H1 (cell line): ENCODE measurements at regions not wholly inside any gene's neighbourhood (a gene's known extent, or its start where the extent isn't known, plus 50 kb on each side); places are given as distances from the start of the nearest gene placed in this dataset.

Experiments used
- CTCF ChIA-PET: fragments of 300-600 bp; sonication (Branson Sonifier 250); formaldehyde crosslinking; loops from one replicate; lab custom pipeline; 2021; ENCODE audit not compliant: partially characterized antibody; lab: Charles Lee
- POLR2A ChIA-PET: fragments of 300-600 bp; sonication (Branson Sonifier 250); formaldehyde crosslinking; loops from one replicate; lab custom pipeline; 2021; ENCODE audit warnings: inconsistent platforms; ENCODE audit not compliant: partially characterized antibody; lab: Charles Lee
- DNase-seq, 2 experiments: peaks; one replicate each; pipeline versions ENCODE4 v3.0.0 to v3.0.0-alpha.2; 2010 to 2022; ENCODE audit warnings: low spot score in 2 of 2, low read depth in 1 of 2, mixed read lengths in 1 of 2
- FAIRE-seq: peaks from 2 replicates; lab custom pipeline; 2011; peaks lifted over from hg19 to GRCh38; lab: Jason Lieb, UNC
- H2AFZ ChIP-seq: 2 replicates; pipeline ENCODE4 v1.8.1; 2012; ENCODE audit warnings: low read length, inconsistent platforms
- H2AK5ac ChIP-seq: 2 replicates; pipeline ENCODE4 v1.6.1; 2013; ENCODE audit warnings: low read depth, low read length
- H2BK120ac ChIP-seq: replicated peaks from 2 replicates; pipeline ENCODE3; 2013; ENCODE audit warnings: low read depth, low read length, inconsistent platforms
- H2BK12ac ChIP-seq: 2 replicates; pipeline ENCODE4 v1.6.1; 2013; ENCODE audit warnings: low read depth, low read length
- H2BK15ac ChIP-seq: 2 replicates; pipeline ENCODE4 v1.6.1; 2013; ENCODE audit warnings: low read length
- H2BK20ac ChIP-seq: 2 replicates; pipeline ENCODE4 v1.6.1; 2013; ENCODE audit warnings: low read length
- H2BK5ac ChIP-seq: 2 replicates; pipeline ENCODE4 v1.6.1; 2013; ENCODE audit warnings: low read depth, low read length
- H3K14ac ChIP-seq: 2 replicates; pipeline ENCODE4 v1.6.1; 2013; ENCODE audit warnings: inconsistent platforms; ENCODE audit not compliant: insufficient read length
- H3K18ac ChIP-seq: 2 replicates; pipeline ENCODE4 v1.6.1; 2013; ENCODE audit warnings: low read length; ENCODE audit errors: extremely low read depth
- H3K23ac ChIP-seq: 2 replicates; pipeline ENCODE4 v1.6.1; 2013; ENCODE audit warnings: inconsistent platforms; ENCODE audit not compliant: insufficient read length
- H3K23me2 ChIP-seq: 2 replicates; pipeline ENCODE4 v1.6.1; 2013; ENCODE audit warnings: low read depth, low read length
- H3K27ac ChIP-seq: 2 replicates; pipeline ENCODE4 v1.6.1; 2011; ENCODE audit warnings: low read depth, low read length, inconsistent platforms
- H3K27me3 ChIP-seq, 4 experiments: replicated peaks in 1 of 4; 1 replicate in 1 of 4; 2 replicates in 3 of 4; pipeline versions ENCODE4 v1.6.1 to v1.8.1; 2011 to 2013; ENCODE audit warnings: low read length in 3 of 4, mild to moderate bottlenecking in 3 of 4, inconsistent platforms in 2 of 4, mixed read lengths in 2 of 4, moderate library complexity in 1 of 4; ENCODE audit not compliant: control insufficient read depth in 3 of 4, insufficient read depth in 3 of 4; ENCODE audit errors: extremely low read depth in 1 of 4
- H3K36me3 ChIP-seq, 4 experiments: 2 replicates each; pipeline versions ENCODE4 v1.6.1 to v1.8.1; 2011 to 2013; ENCODE audit warnings: mild to moderate bottlenecking in 4 of 4, low read length in 3 of 4, moderate library complexity in 2 of 4, control low read depth in 1 of 4, inconsistent platforms in 1 of 4; ENCODE audit not compliant: insufficient read depth in 4 of 4, control insufficient read depth in 2 of 4
- H3K4ac ChIP-seq: replicated peaks from 2 replicates; pipeline ENCODE3; 2013; ENCODE audit warnings: low read length, low read depth, mixed read lengths, inconsistent platforms; ENCODE audit not compliant: insufficient read length
- H3K4me1 ChIP-seq, 4 experiments: replicated peaks in 1 of 4; 1 replicate in 1 of 4; 2 replicates in 3 of 4; pipeline versions ENCODE4 v1.6.1 to v1.8.1; 2011 to 2013; ENCODE audit warnings: low read length in 3 of 4, inconsistent platforms in 2 of 4, mixed read lengths in 1 of 4; ENCODE audit not compliant: insufficient read depth in 4 of 4, control insufficient read depth in 3 of 4
- H3K4me2 ChIP-seq, 2 experiments: 2 replicates each; pipeline versions ENCODE4 v1.6.1 to v1.8.1; 2011 to 2013; ENCODE audit warnings: low read depth in 2 of 2, low read length in 2 of 2, control low read depth in 1 of 2, inconsistent platforms in 1 of 2, mild to moderate bottlenecking in 1 of 2; ENCODE audit not compliant: insufficient read depth in 1 of 2
- H3K4me3 ChIP-seq, 4 experiments: fragments of 200-600, 300-600 bp in 1 of 4; sonication (generic), shearing (Covaris generic), sonication (Bioruptor Twin) in 1 of 4; 2 replicates each; pipeline versions ENCODE4 v1.5.1 to v1.8.1; 2011 to 2016; ENCODE audit warnings: low read length in 4 of 4, low read depth in 3 of 4, control low read depth in 2 of 4, inconsistent platforms in 2 of 4, mild to moderate bottlenecking in 2 of 4, mixed read lengths in 1 of 4, moderate library complexity in 1 of 4; ENCODE audit not compliant: insufficient read depth in 2 of 4; ENCODE audit errors: extremely low read depth in 1 of 4
- H3K56ac ChIP-seq: replicated peaks from 2 replicates; pipeline ENCODE3; 2013; ENCODE audit warnings: low read depth, mild to moderate bottlenecking, mixed read lengths, low read length, inconsistent platforms; ENCODE audit not compliant: insufficient read length
- H3K79me1 ChIP-seq: 2 replicates; pipeline ENCODE4 v1.6.1; 2013; ENCODE audit warnings: low read depth, low read length, control low read depth
- H3K79me2 ChIP-seq, 2 experiments: 2 replicates each; pipeline versions ENCODE4 v1.6.1 to v1.8.1; 2012 to 2013; ENCODE audit warnings: low read length in 2 of 2, mild to moderate bottlenecking in 2 of 2, inconsistent platforms in 1 of 2; ENCODE audit not compliant: insufficient read depth in 2 of 2, control insufficient read depth in 1 of 2
- H3K9ac ChIP-seq, 4 experiments: replicated peaks in 1 of 4; 1 replicate in 1 of 4; 2 replicates in 3 of 4; pipeline versions ENCODE4 v1.6.1 to v1.8.1; 2011 to 2013; ENCODE audit warnings: low read depth in 3 of 4, low read length in 3 of 4, control low read depth in 2 of 4, mild to moderate bottlenecking in 2 of 4, moderate library complexity in 2 of 4, inconsistent platforms in 1 of 4; ENCODE audit errors: extremely low read depth in 1 of 4
- H3K9me3 ChIP-seq, 2 experiments: 2 replicates each; pipeline versions ENCODE4 v1.6.1 to v1.8.1; 2012 to 2013; ENCODE audit warnings: mild to moderate bottlenecking in 2 of 2, moderate library complexity in 2 of 2, control low read depth in 1 of 2, inconsistent platforms in 1 of 2, low read depth in 1 of 2, low read length in 1 of 2, mixed read lengths in 1 of 2; ENCODE audit not compliant: insufficient read depth in 2 of 2
- H4K20me1 ChIP-seq, 2 experiments: replicated peaks in 1 of 2; 2 replicates each; pipeline versions ENCODE3 to v1.8.1; 2011 to 2013; ENCODE audit warnings: inconsistent platforms in 2 of 2, low read length in 2 of 2, mild to moderate bottlenecking in 1 of 2; ENCODE audit not compliant: insufficient read depth in 2 of 2, control insufficient read depth in 1 of 2
- H4K5ac ChIP-seq: 2 replicates; pipeline ENCODE4 v1.6.1; 2013; ENCODE audit warnings: low read length, low read depth, mixed read lengths, inconsistent platforms; ENCODE audit not compliant: insufficient read length
- H4K8ac ChIP-seq: 2 replicates; pipeline ENCODE4 v1.8.0; 2013; ENCODE audit warnings: mild to moderate bottlenecking, moderate library complexity, low read length, inconsistent platforms; ENCODE audit not compliant: insufficient read depth; ENCODE audit errors: extremely low read depth
- H4K91ac ChIP-seq: replicated peaks from 2 replicates; pipeline ENCODE3; 2013; ENCODE audit warnings: low read length, mixed read lengths, inconsistent platforms; ENCODE audit not compliant: insufficient read length
- ASH2L ChIP-seq: fragments of 200-600, 300-600 bp; sonication (generic); IDR thresholded peaks from one replicate; pipeline ENCODE4 v1.7.1; 2017; ENCODE audit warnings: low read length
- ATF2 ChIP-seq: IDR thresholded peaks from 2 replicates; pipeline ENCODE4 v1.6.1; 2012; ENCODE audit warnings: low read length, inconsistent platforms
- BRCA1 ChIP-seq: IDR thresholded peaks from 2 replicates; pipeline ENCODE4 v1.6.1; 2012; ENCODE audit warnings: low read depth, low read length, improper control_type of control experiment
- CHD1 ChIP-seq: IDR thresholded peaks from 2 replicates; pipeline ENCODE4 v1.6.1; 2012; ENCODE audit warnings: low read depth, low read length, improper control_type of control experiment
- CREB1 ChIP-seq: IDR thresholded peaks from 2 replicates; pipeline ENCODE4 v1.6.1; 2012; ENCODE audit warnings: inconsistent platforms
- CTBP2 ChIP-seq: IDR thresholded peaks from 2 replicates; pipeline ENCODE4 v1.7.0; 2011; ENCODE audit warnings: borderline replicate concordance, mild to moderate bottlenecking, moderate library complexity, mixed read lengths, low read length; ENCODE audit not compliant: insufficient read depth, insufficient read length
- EP300 ChIP-seq, 2 experiments: IDR thresholded peaks; 1 replicate in 1 of 2; 2 replicates in 1 of 2; pipeline ENCODE4 v1.6.1; 2011 to 2012; ENCODE audit warnings: low read depth in 2 of 2, low read length in 2 of 2, mild to moderate bottlenecking in 2 of 2, borderline replicate concordance in 1 of 2, inconsistent platforms in 1 of 2, moderate library complexity in 1 of 2
- JUN ChIP-seq: IDR thresholded peaks from 2 replicates; pipeline ENCODE4 v1.6.1; 2011; ENCODE audit warnings: low read depth, mild to moderate bottlenecking, improper control_type of control experiment, low read length
- NANOG ChIP-seq: IDR thresholded peaks from 2 replicates; pipeline ENCODE4 v1.6.1; 2011; ENCODE audit warnings: low read length, low read depth, mild to moderate bottlenecking, inconsistent platforms; ENCODE audit not compliant: insufficient read depth, poor library complexity, severe bottlenecking
- RBBP5 ChIP-seq: IDR thresholded peaks from 2 replicates; pipeline ENCODE4 v1.7.1; 2012; ENCODE audit warnings: low read depth, mild to moderate bottlenecking, inconsistent platforms, low read length, moderate library complexity, borderline replicate concordance
- SRF ChIP-seq: IDR thresholded peaks from 2 replicates; pipeline ENCODE4 v1.6.1; 2011; ENCODE audit warnings: mild to moderate bottlenecking, low read depth, low read length, moderate library complexity
- WGBS, 2 experiments: shearing (Covaris generic) in 1 of 2; methylation state at CpG; one replicate each; pipeline versions ENCODE4 v1.1.6 to v1.1.7; 2013 to 2015; ENCODE audit warnings: low lambda C conversion rate in 2 of 2, mixed read lengths in 2 of 2, inconsistent platforms in 1 of 2, low coverage in 1 of 2, missing lambda C conversion rate in 1 of 2; ENCODE audit not compliant: insufficient replicate concordance in 2 of 2, insufficient coverage in 1 of 2, insufficient read length in 1 of 2; ENCODE audit errors: extremely low coverage in 1 of 2, missing lambda C conversion rate in 1 of 2; 5-methylcytosine and 5-hydroxymethylcytosine counted together

- no peak overlapping the region for H3K4me3 ChIP-seq
- H3K23me2 ChIP-seq = no peaks in the 10 kb centered on the region
- H3K79me1 ChIP-seq = no peaks in the 10 kb centered on the region
- H3K56ac ChIP-seq = no peak overlapping the region
- ChIA-PET POLR2A (no interaction called here), CTCF (interaction anchor here (0.6 to 2.2 kb wide), 3 partner anchors 9 to 115 kb away, joined by 3 to 10 read pairs (median 3); no protein-coding TSS in a partner anchor)
- no peak overlapping the region for H3K23ac ChIP-seq
- H3K14ac ChIP-seq = no peak overlapping the region
- TF ChIP-seq BRCA1 = no peak
- TF ChIP-seq ASH2L = no peak
- TF ChIP-seq RBBP5 = no peak
- TF ChIP-seq NANOG = no peak
- TF ChIP-seq CREB1 = no peak
- TF ChIP-seq ATF2 = no peak
- no peak for TF ChIP-seq CTBP2
- no peak for TF ChIP-seq SRF
- TF ChIP-seq CHD1 = no peak
- no peak for TF ChIP-seq JUN
- no peak for TF ChIP-seq EP300 (IDR thresholded peaks at IDR 0.05; ENCODE audit: borderline replicate concordance in 1 of 2, low read depth in 2 of 2, low read length in 2 of 2)
- H3K4me2 ChIP-seq = no peak overlapping the region
- 97% methylated on average over 8 of the region's 8 CpGs; no CpG with 5 or more reads in 1 of the 2 experiments for WGBS, 2 experiments
- H3K27ac ChIP-seq = no peak overlapping the region
- no peak overlapping the region for H2BK15ac ChIP-seq
- H3K4ac ChIP-seq = no peak overlapping the region
- H4K20me1 ChIP-seq = no peaks in the 10 kb centered on the region
- H3K4me1 ChIP-seq = peaks cover 0 to 4% (median 0%) of the 10 kb centered on the region in 4 experiments; a peak in 1 of 7 replicates
- DNase-seq = no peak
- H3K36me3 ChIP-seq = no peaks in the 10 kb centered on the region; a peak in 1 of 8 replicates
- H4K91ac ChIP-seq = no peak overlapping the region
- no peaks in the 10 kb centered on the region for H3K79me2 ChIP-seq
- H3K18ac ChIP-seq = no peak overlapping the region
- H2BK20ac ChIP-seq = no peak overlapping the region
- no peak overlapping the region for H2AK5ac ChIP-seq
- H2BK120ac ChIP-seq = no peak overlapping the region
- FAIRE-seq = no peak
- H4K8ac ChIP-seq = no peak overlapping the region
- no peak overlapping the region for H4K5ac ChIP-seq
- H3K9ac ChIP-seq = no peak overlapping the region
- H3K27me3 ChIP-seq = no peaks in the 10 kb centered on the region
- H2BK12ac ChIP-seq = no peak overlapping the region
- no peak overlapping the region for H2BK5ac ChIP-seq
- no peaks in the 10 kb centered on the region; a peak in 1 of 4 replicates for H3K9me3 ChIP-seq
- H2AFZ ChIP-seq = no peak overlapping the region
Observed at GRCh38 chr10:78780551-78780961, 288.2 kb upstream of the ZMIZ1 start.
